ENCODE measurements at regions not wholly inside any gene's neighbourhood (a gene's known extent, or its start where the extent isn't known, plus 50 kb on each side); places are given as distances from the start of the nearest gene placed in this dataset.

DNA sequence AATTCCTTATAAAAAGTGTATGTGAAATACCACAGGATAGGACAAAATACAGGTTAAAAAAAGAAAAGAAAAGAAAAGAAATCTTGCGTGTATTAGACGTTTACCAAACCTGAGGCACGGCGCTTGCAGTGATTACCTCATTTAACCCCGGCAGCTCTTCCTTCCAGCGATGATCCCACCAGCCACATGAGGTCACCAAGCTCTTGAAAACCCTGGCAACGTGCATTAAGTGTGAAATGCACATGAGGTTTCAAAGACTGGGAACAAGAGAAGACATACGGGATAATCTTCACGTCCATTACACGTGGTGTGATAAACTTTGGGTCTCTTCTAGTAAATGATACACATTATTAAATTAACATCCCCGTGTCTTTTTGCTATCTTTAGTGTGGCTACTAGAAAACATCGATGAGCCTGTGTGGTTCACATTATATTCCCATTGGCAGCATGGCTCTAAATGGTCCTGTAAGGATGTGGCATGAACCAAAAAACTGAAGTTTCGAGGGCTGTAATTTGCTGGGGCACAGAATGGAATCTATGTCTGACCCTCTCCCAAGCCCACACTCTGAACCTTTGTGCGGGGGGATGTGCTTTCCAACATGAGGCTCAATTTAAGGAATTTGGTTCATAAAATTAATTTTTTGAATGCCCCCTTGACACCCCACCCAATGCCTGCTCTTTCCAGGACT is 59.2 kb upstream of the THBS2 start:
- Mint-ChIP-seq H3K27ac (ENCODE audit: unreplicated experiment) (no peak overlapping the region), H3K36me3 (ENCODE audit: insufficient read depth, unreplicated experiment) (no peaks in the 10 kb centered on the region), H3K4me3 (ENCODE audit: unreplicated experiment) (no peak overlapping the region), H3K27me3 (ENCODE audit: insufficient read depth, unreplicated experiment) (no peaks in the 10 kb centered on the region), H3K9me3 (ENCODE audit: unreplicated experiment) (no peaks in the 10 kb centered on the region), H3K4me1 (ENCODE audit: low read depth, unreplicated experiment) (no peaks in the 10 kb centered on the region)
- Histone ChIP-seq H3K27me3 (replicated peaks; ENCODE audit: control insufficient read depth, insufficient read depth, low read length) (no peaks in the 10 kb centered on the region), H3K36me3 (ENCODE audit: control insufficient read depth, insufficient read depth, low read length) (no peaks in the 10 kb centered on the region), H3K9me3 (no peaks in the 10 kb centered on the region), H3K4me3 (ENCODE audit: low read depth, low read length) (no peak overlapping the region), H3K4me1 (no peaks in the 10 kb centered on the region)
- CTCF ChIA-PET: no interaction called here
- no TSS peak for BruUV-seq (replicated peaks)
- intact Hi-C loops (cut with micrococcal nuclease; ENCODE audit: unreplicated experiment): no loop called here
- POLR2A ChIA-PET: no interaction called here
- no peak for DNase-seq
- TF ChIP-seq, protein P1, sequence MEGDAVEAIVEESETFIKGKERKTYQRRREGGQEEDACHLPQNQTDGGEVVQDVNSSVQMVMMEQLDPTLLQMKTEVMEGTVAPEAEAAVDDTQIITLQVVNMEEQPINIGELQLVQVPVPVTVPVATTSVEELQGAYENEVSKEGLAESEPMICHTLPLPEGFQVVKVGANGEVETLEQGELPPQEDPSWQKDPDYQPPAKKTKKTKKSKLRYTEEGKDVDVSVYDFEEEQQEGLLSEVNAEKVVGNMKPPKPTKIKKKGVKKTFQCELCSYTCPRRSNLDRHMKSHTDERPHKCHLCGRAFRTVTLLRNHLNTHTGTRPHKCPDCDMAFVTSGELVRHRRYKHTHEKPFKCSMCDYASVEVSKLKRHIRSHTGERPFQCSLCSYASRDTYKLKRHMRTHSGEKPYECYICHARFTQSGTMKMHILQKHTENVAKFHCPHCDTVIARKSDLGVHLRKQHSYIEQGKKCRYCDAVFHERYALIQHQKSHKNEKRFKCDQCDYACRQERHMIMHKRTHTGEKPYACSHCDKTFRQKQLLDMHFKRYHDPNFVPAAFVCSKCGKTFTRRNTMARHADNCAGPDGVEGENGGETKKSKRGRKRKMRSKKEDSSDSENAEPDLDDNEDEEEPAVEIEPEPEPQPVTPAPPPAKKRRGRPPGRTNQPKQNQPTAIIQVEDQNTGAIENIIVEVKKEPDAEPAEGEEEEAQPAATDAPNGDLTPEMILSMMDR (IDR thresholded peaks at IDR 0.05; ENCODE audit: insufficient read depth in 1 of 2, low read depth in 1 of 2, low read length in 1 of 2, severe bottlenecking in 1 of 2, unreplicated experiment in 1 of 2): no peak

DNA sequence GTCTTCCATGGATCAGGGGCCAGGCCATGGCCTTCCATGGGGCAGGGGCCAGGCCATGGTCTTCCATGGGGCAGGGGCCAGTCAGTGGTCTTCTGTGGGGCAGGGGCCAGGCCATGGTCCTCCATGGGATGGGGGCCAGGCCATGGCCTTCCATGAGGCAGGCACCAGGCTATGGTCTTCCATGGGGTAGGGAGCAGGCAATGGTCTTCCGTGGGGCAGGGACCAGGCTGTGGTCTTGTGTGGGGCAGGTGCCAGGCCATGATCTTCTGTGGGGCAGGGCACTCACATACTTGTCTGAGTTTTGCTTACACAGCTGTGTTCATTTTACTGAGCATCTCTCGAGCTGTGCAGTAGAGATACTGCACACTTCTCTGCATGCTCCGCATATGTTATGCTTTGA is 57.3 kb upstream of the THBS2 start:
- no TSS peak for BruUV-seq (replicated peaks)
- POLR2A ChIA-PET: no interaction called here
- Mint-ChIP-seq H3K4me3 (ENCODE audit: unreplicated experiment) (no peak overlapping the region), H3K9me3 (ENCODE audit: unreplicated experiment) (peaks cover under 1% of the 10 kb centered on the region), H3K27me3 (ENCODE audit: insufficient read depth, unreplicated experiment) (no peaks in the 10 kb centered on the region), H3K4me1 (ENCODE audit: low read depth, unreplicated experiment) (no peaks in the 10 kb centered on the region), H3K36me3 (ENCODE audit: insufficient read depth, unreplicated experiment) (no peaks in the 10 kb centered on the region), H3K27ac (ENCODE audit: unreplicated experiment) (no peak overlapping the region)
- Histone ChIP-seq H3K4me1 (no peaks in the 10 kb centered on the region), H3K9me3 (no peaks in the 10 kb centered on the region; the same call in 1 of the 2 replicates), H3K36me3 (ENCODE audit: control insufficient read depth, insufficient read depth, low read length) (no peaks in the 10 kb centered on the region), H3K4me3 (ENCODE audit: low read depth, low read length) (no peak overlapping the region), H3K27me3 (replicated peaks; ENCODE audit: control insufficient read depth, insufficient read depth, low read length) (no peaks in the 10 kb centered on the region)
- no peak for DNase-seq
- TF ChIP-seq, protein P1 (IDR thresholded peaks at IDR 0.05; ENCODE audit: insufficient read depth in 1 of 2, low read depth in 1 of 2, low read length in 1 of 2, severe bottlenecking in 1 of 2, unreplicated experiment in 1 of 2): no peak
- CTCF ChIA-PET: no interaction called here
- intact Hi-C loops (cut with micrococcal nuclease; ENCODE audit: unreplicated experiment): no loop called here

Data from Caco-2 (cell line).